GM12891 (cell line): ENCODE measurements at regions not wholly inside any gene's neighbourhood (a gene's known extent, or its start where the extent isn't known, plus 50 kb on each side); places are given as distances from the start of the nearest gene placed in this dataset.

Source experiments
- POLR2A ChIP-seq: IDR thresholded peaks from 2 replicates; pipeline ENCODE4 v1.6.1; 2011; ENCODE audit warnings: low read depth, low read length, control low read depth
- POLR2AphosphoS5 ChIP-seq: IDR thresholded peaks from 2 replicates; pipeline ENCODE4 v1.6.1; 2011; ENCODE audit warnings: low read depth, low read length, control low read depth

GRCh38 chr18:75812761-75813160 lies 385.3 kb upstream of the SMIM21 start:
- TF ChIP-seq POLR2A (no peak), POLR2AphosphoS5 (no peak)
